GM23338 (cell line): ENCODE measurements at regions not wholly inside any gene's neighbourhood (a gene's known extent, or its start where the extent isn't known, plus 50 kb on each side); places are given as distances from the start of the nearest gene placed in this dataset.

ENCODE experiments used
- CREB1 ChIP-seq: fragments of 250-450 bp; sonication (Bioruptor Pico); IDR thresholded peaks from 2 replicates; pipeline ENCODE4 v1.5.0; 2020; ENCODE audit warnings: low read depth, mild to moderate bottlenecking, moderate library complexity
- CTCF ChIP-seq, 2 experiments: fragments of 200-600 bp in 1 of 2; sonication (generic) in 1 of 2; conservative IDR thresholded peaks; 2 replicates each; pipeline versions ENCODE4 v1.5.1 to v1.6.1; 2016 to 2017; ENCODE audit warnings: antibody characterized with exemption in 2 of 2, low read depth in 2 of 2, mild to moderate bottlenecking in 2 of 2, moderate library complexity in 1 of 2
- ETS1 ChIP-seq: IDR thresholded peaks from 2 replicates; pipeline ENCODE4 v1.6.1; 2016; ENCODE audit warnings: antibody characterized with exemption
- EZH2 ChIP-seq: fragments of 200-600 bp; sonication (generic); IDR thresholded peaks from one replicate; pipeline ENCODE4 v1.8.0; 2017; ENCODE audit warnings: antibody characterized with exemption, mild to moderate bottlenecking, low read depth; ENCODE audit not compliant: unreplicated experiment
- EZH2phosphoT487 ChIP-seq: fragments of 200-600 bp; sonication (generic); IDR thresholded peaks from one replicate; pipeline ENCODE4 v1.8.1; 2018; ENCODE audit warnings: antibody characterized with exemption; ENCODE audit not compliant: unreplicated experiment
- JUNB ChIP-seq: IDR thresholded peaks from one replicate; pipeline ENCODE4 v1.6.1; 2016; ENCODE audit warnings: antibody characterized with exemption; ENCODE audit not compliant: unreplicated experiment
- NANOG ChIP-seq: IDR thresholded peaks from 2 replicates; pipeline ENCODE4 v1.6.1; 2016; ENCODE audit warnings: antibody characterized with exemption, borderline replicate concordance
- POLR2AphosphoS5 ChIP-seq: IDR thresholded peaks from 2 replicates; pipeline ENCODE4 v1.6.1; 2016; ENCODE audit warnings: antibody characterized with exemption, low read depth
- REST ChIP-seq: IDR thresholded peaks from one replicate; pipeline ENCODE4 v1.6.1; 2018; ENCODE audit warnings: antibody characterized with exemption; ENCODE audit not compliant: unreplicated experiment
- ZNF331 ChIP-seq: fragments of 250-450 bp; sonication (Bioruptor Pico); IDR thresholded peaks from 2 replicates; pipeline ENCODE4 v1.5.0; 2020; ENCODE audit warnings: low read depth, mild to moderate bottlenecking, moderate library complexity
- ZNF462 ChIP-seq: fragments of 250-450 bp; sonication (Bioruptor Pico); IDR thresholded peaks from 2 replicates; pipeline ENCODE4 v1.5.0; 2020; ENCODE audit warnings: mild to moderate bottlenecking, moderate library complexity

GRCh38 chrX:122622795-122623194 lies 561.3 kb upstream of the GRIA3 start:
- no peak for TF ChIP-seq EZH2
- TF ChIP-seq CTCF (conservative IDR thresholded peaks at IDR 0.05; ENCODE audit: low read depth in 2 of 2): no peak
- no peak for TF ChIP-seq POLR2AphosphoS5
- no peak for TF ChIP-seq ETS1
- TF ChIP-seq ZNF331 (CRISPR knock-in tag): no peak
- no peak for TF ChIP-seq JUNB
- TF ChIP-seq REST: no peak
- TF ChIP-seq CREB1 (CRISPR knock-in tag): no peak
- TF ChIP-seq EZH2phosphoT487: no peak
- TF ChIP-seq ZNF462 (CRISPR knock-in tag): no peak
- TF ChIP-seq NANOG: no peak
